ENCODE measurements at regions not wholly inside any gene's neighbourhood (a gene's known extent, or its start where the extent isn't known, plus 50 kb on each side); places are given as distances from the start of the nearest gene placed in this dataset.

- no peak overlapping the region for H3K4me3 Mint-ChIP-seq (ENCODE audit: unreplicated experiment)
- no peak for TF ChIP-seq CTCF (IDR thresholded peaks at IDR 0.05)
- H3K4me1 Mint-ChIP-seq (ENCODE audit: unreplicated experiment), result no peaks in the 10 kb centered on the region
- peaks cover 14% of the 10 kb centered on the region for H3K9me3 Mint-ChIP-seq (ENCODE audit: unreplicated experiment)
- H3K36me3 Mint-ChIP-seq (ENCODE audit: unreplicated experiment), result no peaks in the 10 kb centered on the region
- no peak overlapping the region for H3K27ac Mint-ChIP-seq (ENCODE audit: unreplicated experiment)
- no peaks in the 10 kb centered on the region for H3K27me3 Mint-ChIP-seq (ENCODE audit: unreplicated experiment)
- DNase-seq (ENCODE audit: extremely low spot score, unreplicated experiment), result no peak
Observed at GRCh38 chr2:228261546-228261945, 80.1 kb upstream of the SPHKAP start.

GRCh38 chr2:228257379-228257778, 75.9 kb upstream of the SPHKAP start:
- Mint-ChIP-seq H3K4me3 (ENCODE audit: unreplicated experiment) (no peak overlapping the region), H3K9me3 (ENCODE audit: unreplicated experiment) (peaks cover 13% of the 10 kb centered on the region), H3K4me1 (ENCODE audit: unreplicated experiment) (no peaks in the 10 kb centered on the region), H3K27me3 (ENCODE audit: unreplicated experiment) (no peaks in the 10 kb centered on the region), H3K36me3 (ENCODE audit: unreplicated experiment) (no peaks in the 10 kb centered on the region), H3K27ac (ENCODE audit: unreplicated experiment) (no peak overlapping the region)
- no peak for TF ChIP-seq CTCF (IDR thresholded peaks at IDR 0.05)
- DNase-seq (ENCODE audit: extremely low spot score, unreplicated experiment), result no peak

- Mint-ChIP-seq H3K9me3 (ENCODE audit: unreplicated experiment) (peaks cover 5% of the 10 kb centered on the region), H3K4me3 (ENCODE audit: unreplicated experiment) (no peak overlapping the region), H3K36me3 (ENCODE audit: unreplicated experiment) (no peaks in the 10 kb centered on the region), H3K27ac (ENCODE audit: unreplicated experiment) (no peak overlapping the region), H3K27me3 (ENCODE audit: unreplicated experiment) (no peaks in the 10 kb centered on the region), H3K4me1 (ENCODE audit: unreplicated experiment) (no peaks in the 10 kb centered on the region)
- TF ChIP-seq CTCF (IDR thresholded peaks at IDR 0.05), result no peak
- DNase-seq (ENCODE audit: extremely low spot score, unreplicated experiment), result no peak
Observed at GRCh38 chr2:228253752-228254151, 72.3 kb upstream of the SPHKAP start.

- no peak for TF ChIP-seq CTCF (IDR thresholded peaks at IDR 0.05)
- Mint-ChIP-seq H3K4me1 (ENCODE audit: unreplicated experiment) (no peaks in the 10 kb centered on the region), H3K27me3 (ENCODE audit: unreplicated experiment) (no peaks in the 10 kb centered on the region)
Observed at GRCh38 chr2:228247335-228247734, 65.8 kb upstream of the SPHKAP start.

GRCh38 chr2:228245601-228246000, 64.1 kb upstream of the SPHKAP start:
- TF ChIP-seq CTCF (IDR thresholded peaks at IDR 0.05), result no peak
- no peak for DNase-seq (ENCODE audit: extremely low spot score, unreplicated experiment)
- Mint-ChIP-seq H3K9me3 (ENCODE audit: unreplicated experiment) (peaks cover 8% of the 10 kb centered on the region), H3K4me1 (ENCODE audit: unreplicated experiment) (no peaks in the 10 kb centered on the region), H3K36me3 (ENCODE audit: unreplicated experiment) (no peaks in the 10 kb centered on the region), H3K4me3 (ENCODE audit: unreplicated experiment) (no peak overlapping the region), H3K27ac (ENCODE audit: unreplicated experiment) (no peak overlapping the region), H3K27me3 (ENCODE audit: unreplicated experiment) (no peaks in the 10 kb centered on the region)

More at GRCh38 chr2:228247335-228247734, 65.8 kb upstream of the SPHKAP start:
- no peak overlapping the region for H3K4me3 Mint-ChIP-seq (ENCODE audit: unreplicated experiment)
- DNase-seq (ENCODE audit: extremely low spot score, unreplicated experiment), result no peak
- H3K9me3 Mint-ChIP-seq (ENCODE audit: unreplicated experiment), result peaks cover 8% of the 10 kb centered on the region
- no peak overlapping the region for H3K27ac Mint-ChIP-seq (ENCODE audit: unreplicated experiment)
- no peaks in the 10 kb centered on the region for H3K36me3 Mint-ChIP-seq (ENCODE audit: unreplicated experiment)

Measured in osteocyte (in vitro differentiated cells).